ENCODE measurements at regions not wholly inside any gene's neighbourhood (a gene's known extent, or its start where the extent isn't known, plus 50 kb on each side); places are given as distances from the start of the nearest gene placed in this dataset.
"Not testable (repeated sequence)": the region's sequence is repeated elsewhere in the genome, so short reads cannot be mapped to it uniquely, and the experiment has no call there.

DNA sequence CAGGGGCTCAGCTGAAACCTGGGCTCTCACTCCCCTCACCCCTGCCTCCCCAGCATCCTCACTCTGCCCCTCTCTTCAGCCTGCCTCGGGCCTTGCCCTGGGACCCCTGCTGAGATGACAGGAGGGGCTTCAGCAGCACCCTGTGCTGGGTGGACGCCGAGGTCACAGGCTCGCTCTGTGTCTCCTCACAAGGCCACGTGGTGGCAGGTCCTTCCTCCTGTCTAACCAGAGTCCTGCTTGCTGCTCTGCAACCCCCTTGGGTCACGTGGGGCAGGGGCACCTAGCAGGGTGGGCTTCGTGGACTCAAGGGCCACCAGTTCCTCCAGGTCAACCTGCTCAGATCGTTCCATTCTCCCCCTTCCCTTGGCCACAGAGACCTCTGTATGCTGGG lies 90.4 kb downstream of the TMEM121 start:
- H3K27ac Mint-ChIP-seq = peak overlapping the region; percentile 2
- DNase-seq (no peak), ATAC-seq (ENCODE audit: low read depth) (no peak)
- H3K27me3 Mint-ChIP-seq = no peaks in the 10 kb centered on the region
- peaks cover 22% of the 10 kb centered on the region for H3K4me1 Mint-ChIP-seq
- POLR2A ChIA-PET = interaction anchor here (0.6 kb wide), 1 partner anchor 307 kb away, joined by 3 read pairs; no protein-coding TSS in a partner anchor
- intact Hi-C loops (cut with micrococcal nuclease) = no loop called here
- TF ChIP-seq CTCF (IDR thresholded peaks at IDR 0.05) = no peak
- CTCF ChIA-PET = no interaction called here
- no peak overlapping the region for H3K4me3 Mint-ChIP-seq
- no peaks in the 10 kb centered on the region for H3K9me3 Mint-ChIP-seq
- no peaks in the 10 kb centered on the region for H3K36me3 Mint-ChIP-seq (ENCODE audit: low read depth)

GRCh38 chr14:105617201-105617777 lies 90.9 kb downstream of the TMEM121 start:
- ChIA-PET POLR2A (interaction anchor here (0.6 kb wide), 1 partner anchor 24 kb away, joined by 8 read pairs; no protein-coding TSS in a partner anchor), CTCF (no interaction called here)
- Mint-ChIP-seq H3K9me3 (no peaks in the 10 kb centered on the region), H3K27me3 (no peaks in the 10 kb centered on the region), H3K4me1 (peaks cover 22% of the 10 kb centered on the region), H3K4me3 (no peak overlapping the region), H3K36me3 (ENCODE audit: low read depth) (no peaks in the 10 kb centered on the region), H3K27ac (peak overlapping the region; percentile 9)
- intact Hi-C loops (cut with micrococcal nuclease) = no loop called here
- DNase-seq = no peak
- TF ChIP-seq CTCF (IDR thresholded peaks at IDR 0.05) = no peak
- peak; percentile 31 for ATAC-seq (ENCODE audit: low read depth)

GRCh38 chr14:105617805-105618204 lies 91.4 kb downstream of the TMEM121 start:
- H3K4me1 Mint-ChIP-seq = peaks cover 17% of the 10 kb centered on the region
- POLR2A ChIA-PET; H3K27me3 Mint-ChIP-seq; H3K4me3 Mint-ChIP-seq; intact Hi-C loops (cut with micrococcal nuclease); H3K36me3 Mint-ChIP-seq (ENCODE audit: low read depth); ATAC-seq (ENCODE audit: low read depth); DNase-seq; H3K9me3 Mint-ChIP-seq; H3K27ac Mint-ChIP-seq; CTCF ChIA-PET: not testable (repeated sequence)

- CTCF ChIA-PET; POLR2A ChIA-PET; H3K4me3 Mint-ChIP-seq; intact Hi-C loops (cut with micrococcal nuclease); H3K9me3 Mint-ChIP-seq; H3K4me1 Mint-ChIP-seq; H3K27me3 Mint-ChIP-seq; H3K36me3 Mint-ChIP-seq (ENCODE audit: low read depth); H3K27ac Mint-ChIP-seq; ATAC-seq (ENCODE audit: low read depth); DNase-seq: not testable (repeated sequence)
These were observed 92.9 kb downstream of the TMEM121 start for GRCh38 chr14:105619324-105619723.

GRCh38 chr14:105620178-105620864 lies 93.9 kb downstream of the TMEM121 start:
- H3K4me1 Mint-ChIP-seq; H3K27ac Mint-ChIP-seq; intact Hi-C loops (cut with micrococcal nuclease); H3K27me3 Mint-ChIP-seq; DNase-seq; CTCF ChIA-PET; ATAC-seq (ENCODE audit: low read depth); H3K9me3 Mint-ChIP-seq; POLR2A ChIA-PET; H3K36me3 Mint-ChIP-seq (ENCODE audit: low read depth); H3K4me3 Mint-ChIP-seq: not testable (repeated sequence)

- H3K4me1 Mint-ChIP-seq; DNase-seq; H3K9me3 Mint-ChIP-seq; H3K27me3 Mint-ChIP-seq; H3K27ac Mint-ChIP-seq; CTCF ChIA-PET; POLR2A ChIA-PET; ATAC-seq (ENCODE audit: low read depth); H3K4me3 Mint-ChIP-seq; H3K36me3 Mint-ChIP-seq (ENCODE audit: low read depth); intact Hi-C loops (cut with micrococcal nuclease): not testable (repeated sequence)
These were observed 94.6 kb downstream of the TMEM121 start for GRCh38 chr14:105620865-105621471.

- POLR2A ChIA-PET; DNase-seq; CTCF ChIA-PET; H3K4me3 Mint-ChIP-seq; H3K4me1 Mint-ChIP-seq; H3K36me3 Mint-ChIP-seq (ENCODE audit: low read depth); H3K27me3 Mint-ChIP-seq; intact Hi-C loops (cut with micrococcal nuclease); ATAC-seq (ENCODE audit: low read depth); H3K27ac Mint-ChIP-seq; H3K9me3 Mint-ChIP-seq: not testable (repeated sequence)
These were observed 95.3 kb downstream of the TMEM121 start for GRCh38 chr14:105621479-105622328.
